K562 (cell line): ENCODE measurements at regions not wholly inside any gene's neighbourhood (a gene's known extent, or its start where the extent isn't known, plus 50 kb on each side); places are given as distances from the start of the nearest gene placed in this dataset.

Source experiments
- ATAC-seq: fragments of 200-7000 bp; cut with Tn5 transposase; 3 replicates; pipeline ENCODE4 v1.9.1; 2020; ENCODE audit warnings: moderate library complexity
- BruUV-seq: library from RNA; stranded (reverse); fragments of 400-500 nt; replicated peaks from 2 replicates; lab custom pipeline; 2021; lab: Mats Ljungman, UMichigan
- CTCF ChIA-PET: fragments of 300-600 bp; formaldehyde crosslinking; extraction: SDS; loops from one replicate; lab custom pipeline; 2021; ENCODE audit warnings: low intra/inter-chr PET ratio; lab: Yijun Ruan, JAX
- POLR2A ChIA-PET: fragments of 300-600, 350-650 bp; sonication (Branson Sonifier 250); formaldehyde crosslinking; extraction: SDS; loops from one replicate; lab custom pipeline; 2021; ENCODE audit warnings: antibody characterized with exemption, inconsistent platforms; lab: Yijun Ruan, JAX
- DNase-seq, 4 experiments: peaks; one replicate each; pipeline versions ENCODE4 v3.0.0 to v3.0.0-alpha.2; 2011 to 2018; ENCODE audit warnings: low spot score in 3 of 4, mixed read lengths in 3 of 4; ENCODE audit errors: extremely low read depth in 1 of 4
- FAIRE-seq: peaks from 2 replicates; lab custom pipeline; 2011; peaks lifted over from hg19 to GRCh38; lab: Jason Lieb, UNC
- H2AFZ ChIP-seq: 2 replicates; pipeline ENCODE4 v1.6.0; 2011; ENCODE audit warnings: low read depth, low read length, control low read depth, inconsistent platforms
- H3K27ac ChIP-seq: fragments of 200-600 bp; 3 replicates; pipeline ENCODE4 v1.8.0; 2011; ENCODE audit warnings: low read depth, mild to moderate bottlenecking, control low read depth, inconsistent platforms, low read length, moderate library complexity, mixed read lengths; ENCODE audit errors: extremely low read depth
- H3K27me3 ChIP-seq, 2 experiments: fragments of 300-600 bp in 1 of 2; 2 replicates in 1 of 2; 3 replicates in 1 of 2; pipeline versions ENCODE4 v1.6.0 to v1.8.0; 2011; ENCODE audit warnings: inconsistent platforms in 2 of 2, low read length in 2 of 2, mild to moderate bottlenecking in 1 of 2, mixed read lengths in 1 of 2, moderate library complexity in 1 of 2; ENCODE audit not compliant: control insufficient read depth in 2 of 2, insufficient read depth in 2 of 2
- H3K36me3 ChIP-seq: fragments of 300-600 bp; 3 replicates; pipeline ENCODE4 v1.8.0; 2011; ENCODE audit warnings: mild to moderate bottlenecking, low read length, inconsistent platforms; ENCODE audit not compliant: control insufficient read depth, insufficient read depth
- H3K4me1 ChIP-seq, 2 experiments: fragments of 200-600 bp in 1 of 2; replicated peaks in 1 of 2; 2 replicates in 1 of 2; 3 replicates in 1 of 2; pipeline versions ENCODE4 v1.5.1 to v1.8.0; 2011; ENCODE audit warnings: inconsistent platforms in 2 of 2, low read length in 2 of 2, mild to moderate bottlenecking in 1 of 2, mixed read lengths in 1 of 2, moderate library complexity in 1 of 2; ENCODE audit not compliant: control insufficient read depth in 2 of 2, insufficient read depth in 2 of 2
- H3K4me2 ChIP-seq: 2 replicates; pipeline ENCODE4 v1.6.1; 2011; ENCODE audit warnings: low read length, control low read depth, inconsistent platforms, mixed read lengths; ENCODE audit not compliant: insufficient read depth
- H3K4me3 ChIP-seq: fragments of 200-600 bp; sonication (generic), shearing (Covaris generic); 2 replicates; pipeline ENCODE4 v1.5.1; 2016; ENCODE audit warnings: control low read depth, inconsistent platforms
- H3K79me2 ChIP-seq: fragments of 200-600 bp; 3 replicates; pipeline ENCODE4 v1.8.0; 2011; ENCODE audit warnings: low read length, inconsistent platforms; ENCODE audit not compliant: control insufficient read depth, insufficient read depth
- H3K9ac ChIP-seq, 2 experiments: 2 replicates each; pipeline versions ENCODE4 v1.6.0 to v1.6.1; 2011; ENCODE audit warnings: low read depth in 2 of 2, low read length in 2 of 2, control low read depth in 1 of 2, inconsistent platforms in 1 of 2, mild to moderate bottlenecking in 1 of 2, mixed read lengths in 1 of 2; ENCODE audit not compliant: insufficient read depth in 1 of 2
- H3K9me1 ChIP-seq: one replicate; pipeline ENCODE4 v1.6.0; 2011; ENCODE audit warnings: inconsistent platforms, mild to moderate bottlenecking, low read length, moderate library complexity; ENCODE audit not compliant: control insufficient read depth, insufficient read depth
- H3K9me3 ChIP-seq: replicated peaks from 2 replicates; pipeline ENCODE4 v1.5.1; 2011; ENCODE audit warnings: low read depth, low read length, inconsistent platforms; ENCODE audit not compliant: control insufficient read depth, insufficient read depth
- H4K20me1 ChIP-seq: replicated peaks from 2 replicates; pipeline ENCODE4 v1.6.1; 2011; ENCODE audit warnings: low read length, inconsistent platforms, mixed read lengths; ENCODE audit not compliant: control insufficient read depth, insufficient read depth
- KAT7 ChIP-seq: sonication (generic); formaldehyde crosslinking; IDR thresholded peaks from 2 replicates; pipeline ENCODE4 v1.8.0; 2022; ENCODE audit warnings: missing genetic modification reagents, mild to moderate bottlenecking, borderline replicate concordance
- L3MBTL2 ChIP-seq: fragments of 450-650 bp; IDR thresholded peaks from 2 replicates; pipeline ENCODE4 v1.6.1; 2016; ENCODE audit warnings: mild to moderate bottlenecking, moderate library complexity
- MAFF ChIP-seq: IDR thresholded peaks from 2 replicates; pipeline ENCODE4 v1.6.1; 2012; ENCODE audit warnings: low read length, improper control_type of control experiment
- MAFK ChIP-seq: IDR thresholded peaks from 2 replicates; pipeline ENCODE4 v1.6.1; 2011; ENCODE audit warnings: low read length, improper control_type of control experiment
- POLR2B ChIP-seq: fragments of 450-650 bp; IDR thresholded peaks from 2 replicates; pipeline ENCODE4 v1.6.1; 2018; ENCODE audit warnings: low read depth; ENCODE audit not compliant: partially characterized antibody
- ZBTB43 ChIP-seq: sonication (generic); formaldehyde crosslinking; IDR thresholded peaks from 2 replicates; pipeline ENCODE4 v1.8.0; 2023; ENCODE audit warnings: mild to moderate bottlenecking, missing genetic modification reagents
- ZFP1 ChIP-seq: fragments of 450-650 bp; formaldehyde crosslinking; IDR thresholded peaks from 2 replicates; pipeline ENCODE4 v1.4.0; 2020; ENCODE audit warnings: mild to moderate bottlenecking, mixed read lengths
- ZNF134 ChIP-seq: fragments of 250-450 bp; sonication (Bioruptor Pico); conservative IDR thresholded peaks from 2 replicates; pipeline ENCODE4 v1.4.0; 2020
- WGBS: fragments of 100-300 bp; shearing (Covaris generic); methylation state at CpG from one replicate; pipeline ENCODE4 v1.1.6; 2016; ENCODE audit warnings: low coverage, mixed read lengths; ENCODE audit not compliant: insufficient coverage; ENCODE audit errors: missing lambda C conversion rate; 5-methylcytosine and 5-hydroxymethylcytosine counted together
- in situ Hi-C: fragments of 300-500 bp; cut with MboI; formaldehyde crosslinking; loops from 4 replicates; pipeline ENCODE4 v1.15.0; 2018; ENCODE audit warnings: inconsistent platforms, mixed read lengths
- intact Hi-C: fragments of 100-400 bp; cut with micrococcal nuclease; formaldehyde crosslinking; loops from 2 replicates; pipeline ENCODE4 v1.14.2; 2022

GRCh38 chr2:192412394-192412793, 217.7 kb upstream of the TMEFF2 start (continued):
- no peak for TF ChIP-seq KAT7

- Histone ChIP-seq H2AFZ (no peak overlapping the region), H3K9ac (no peak overlapping the region), H4K20me1 (no peaks in the 10 kb centered on the region), H3K4me2 (no peak overlapping the region), H3K9me3 (no peaks in the 10 kb centered on the region), H3K4me3 (no peak overlapping the region), H3K27me3 (no peaks in the 10 kb centered on the region), H3K79me2 (no peaks in the 10 kb centered on the region), H3K36me3 (no peaks in the 10 kb centered on the region), H3K4me1 (no peaks in the 10 kb centered on the region), H3K27ac (no peak overlapping the region), H3K9me1 (no peaks in the 10 kb centered on the region)
- in situ Hi-C loops (no loop called here), intact Hi-C loops (no loop called here)
- TF ChIP-seq MAFF: no peak
- TF ChIP-seq POLR2B: no peak
- TF ChIP-seq ZBTB43 (CRISPR knock-in tag): no peak
- no peak for TF ChIP-seq L3MBTL2
- no peak for TF ChIP-seq ZFP1 (CRISPR knock-in tag)
- TF ChIP-seq ZNF134 (CRISPR knock-in tag): no peak
- TF ChIP-seq MAFK: no peak
- 9% methylated on average over 1 of the region's 1 CpG for WGBS
- POLR2A ChIA-PET: no interaction called here
- CTCF ChIA-PET: no interaction called here
- ATAC-seq (no peak), FAIRE-seq (no peak), DNase-seq (no peak)
- BruUV-seq: no TSS peak
Measured at GRCh38 chr2:192411755-192412154, 217.0 kb upstream of the TMEFF2 start.
